ENCODE measurements at regions not wholly inside any gene's neighbourhood (a gene's known extent, or its start where the extent isn't known, plus 50 kb on each side); places are given as distances from the start of the nearest gene placed in this dataset.
A peak's percentile ranks its signal among the peaks of the same experiment; 100 is the strongest.

DNA sequence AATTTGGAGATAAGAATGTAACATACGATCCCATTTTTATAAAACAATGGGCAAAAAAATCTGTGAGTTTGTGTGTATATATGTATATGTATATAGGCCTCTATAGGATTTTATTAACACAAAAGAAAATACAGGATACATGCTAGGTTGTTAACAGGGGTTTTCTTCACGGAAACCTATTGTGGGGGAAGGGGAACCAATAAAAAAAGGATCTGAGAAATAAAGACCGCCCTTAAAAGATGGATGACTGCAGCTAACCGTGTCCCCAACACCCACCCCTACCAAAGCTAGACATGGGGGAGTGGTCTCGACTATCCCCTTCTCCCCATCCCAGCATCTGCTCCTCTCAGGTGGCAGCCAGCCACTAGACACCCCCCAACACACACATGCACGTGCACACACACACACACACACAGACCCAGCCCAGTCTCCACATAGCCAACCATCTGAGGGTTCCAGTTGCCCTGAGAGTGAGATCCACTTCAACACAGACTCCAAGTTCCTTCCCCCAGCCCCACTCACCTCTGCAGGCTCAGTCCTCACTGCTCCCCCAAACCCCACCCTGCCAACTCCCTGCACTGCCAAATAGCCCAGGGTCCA, 132.9 kb downstream of the TPRA1 start:
- DNase-seq: no peak

DNA sequence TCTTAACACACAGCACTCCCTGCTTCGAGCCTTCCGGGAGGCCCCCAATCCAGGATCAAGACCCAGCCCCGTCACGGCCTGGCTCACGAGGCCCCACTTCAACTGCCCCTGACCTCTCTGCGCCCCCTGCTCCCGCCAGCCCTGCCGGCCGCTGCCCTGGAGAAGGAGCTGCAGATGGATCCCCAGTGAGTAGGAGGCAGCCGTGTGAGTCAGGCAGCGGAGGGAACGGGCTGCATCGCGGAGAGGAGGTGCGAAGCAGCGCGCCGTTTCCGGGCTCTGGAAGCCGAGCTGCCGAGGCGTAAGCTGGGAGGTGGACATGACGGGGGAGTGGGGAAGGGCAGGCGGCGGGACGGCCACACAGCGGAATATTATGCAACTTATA, 133.4 kb downstream of the TPRA1 start:
- no peak for DNase-seq

DNA sequence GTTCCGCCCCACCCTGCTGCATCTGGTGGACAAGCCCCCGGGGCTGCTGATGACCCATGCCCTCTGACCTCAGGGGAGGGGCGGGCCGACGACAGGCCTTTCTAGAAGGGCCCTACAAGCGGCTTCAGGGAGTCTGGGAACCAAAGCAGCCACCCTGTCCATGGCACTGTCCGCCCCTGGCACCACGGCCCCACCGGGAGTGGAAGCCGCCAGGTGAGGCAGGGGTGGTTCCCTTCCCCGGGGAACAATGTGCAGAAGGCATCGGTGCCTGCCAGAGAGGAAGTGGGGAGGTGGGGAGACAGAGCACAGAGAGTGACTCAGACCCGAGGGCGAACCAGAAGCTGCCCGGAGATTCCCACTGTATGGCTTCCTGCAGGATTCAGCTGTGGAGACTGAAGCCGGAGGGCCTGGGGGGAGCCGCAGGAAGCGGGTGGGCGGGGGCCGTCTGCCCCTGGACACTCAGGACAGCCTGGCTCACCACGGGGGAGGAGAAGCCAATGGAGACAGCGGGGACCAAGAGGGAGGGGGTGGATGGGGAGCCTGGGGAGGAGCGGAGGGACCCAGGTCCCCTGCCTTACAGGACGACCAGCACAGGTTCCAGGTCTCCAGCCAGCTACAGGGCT, 134.0 kb downstream of the TPRA1 start:
- DNase-seq: no peak

- peak; percentile 38 for DNase-seq
Observed at GRCh38 chr3:127455541-127456450, 134.7 kb downstream of the TPRA1 start.

DNA sequence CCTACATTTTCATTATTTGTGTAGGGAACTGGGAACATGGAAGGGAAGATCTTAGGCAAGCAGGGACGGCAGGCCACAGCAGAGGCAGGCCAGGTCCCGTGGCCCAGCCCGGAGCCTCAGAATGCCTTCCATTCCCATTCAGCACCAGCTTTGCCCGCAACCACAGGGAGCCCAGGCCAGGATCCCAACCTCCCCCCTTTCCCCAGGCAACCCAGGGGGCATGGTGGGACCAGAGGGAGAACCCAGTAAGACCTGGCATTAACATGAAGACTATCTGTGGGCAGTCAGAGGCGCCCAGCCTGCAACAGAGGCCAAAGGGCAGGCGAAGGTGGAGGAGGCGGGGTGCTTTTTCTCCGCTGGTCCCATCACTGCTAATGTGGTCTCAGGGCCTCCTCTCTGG, 135.6 kb downstream of the TPRA1 start:
- no peak for DNase-seq

DNA sequence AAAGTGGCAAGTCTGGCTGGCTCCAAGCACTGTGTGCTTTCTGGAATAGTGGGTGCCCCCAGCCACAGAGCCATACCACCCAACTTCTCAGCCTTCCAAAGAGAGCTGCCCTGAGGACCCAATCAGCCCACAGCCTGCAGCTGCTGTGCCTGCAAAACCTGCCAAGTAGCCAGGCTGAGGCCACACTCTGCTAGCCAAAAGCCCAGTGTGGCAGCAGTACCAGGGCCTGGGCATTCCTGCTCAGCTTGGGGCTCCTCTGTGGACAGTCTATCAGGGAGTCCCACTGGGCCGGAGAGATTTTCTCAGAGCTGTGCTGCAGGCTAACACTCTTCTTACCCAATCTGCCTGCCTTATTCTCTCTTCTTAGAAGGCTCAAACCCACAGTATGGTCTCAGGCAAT, 136.5 kb downstream of the TPRA1 start:
- DNase-seq: no peak

DNA sequence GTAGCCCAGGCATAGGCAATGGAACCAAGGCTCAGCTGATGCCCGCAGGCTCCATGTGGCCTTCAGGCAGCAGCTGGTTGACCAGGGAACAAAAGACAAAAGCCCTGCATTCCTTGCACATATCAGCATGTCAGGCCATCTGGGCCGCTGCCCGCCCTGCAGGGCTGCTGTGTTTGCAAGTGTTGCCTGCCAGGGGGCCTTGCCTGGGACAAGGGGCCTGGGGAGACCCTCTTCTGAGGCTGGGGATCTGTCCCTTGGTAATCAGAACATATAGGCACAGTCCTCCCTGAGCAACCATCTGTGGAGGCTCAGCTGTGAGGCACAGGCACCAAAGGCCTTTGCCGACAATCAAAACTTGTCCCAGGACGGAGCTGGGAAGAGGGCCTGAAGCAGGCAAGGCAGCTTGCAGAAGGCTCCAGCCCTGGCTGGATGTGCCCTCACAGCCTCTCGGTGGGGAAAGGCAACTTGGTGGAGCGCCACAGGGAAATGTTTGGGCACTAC, 138.2 kb downstream of the TPRA1 start:
- no peak for DNase-seq

GRCh38 chr3:127451321-127451720, 139.2 kb downstream of the TPRA1 start:
- no peak for DNase-seq

DNA sequence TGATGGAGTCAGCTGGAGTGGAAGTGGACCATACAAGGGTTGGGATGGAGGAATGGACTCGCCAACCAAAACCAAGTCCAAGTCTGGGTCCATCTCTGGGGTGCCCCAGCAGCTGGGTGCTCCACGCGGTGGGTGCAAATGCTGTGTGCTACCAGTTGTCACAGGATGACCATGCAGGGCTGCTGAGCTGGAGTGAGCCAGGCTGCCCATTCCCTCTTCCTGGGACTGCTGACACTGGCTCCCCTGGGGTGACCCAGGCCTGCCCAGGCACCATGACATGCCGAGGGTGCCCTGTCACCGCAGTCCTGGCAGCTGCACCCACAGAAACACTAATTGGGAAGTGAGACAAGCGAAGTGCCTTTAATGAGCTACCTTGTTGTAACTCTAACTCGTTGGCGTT, 140.2 kb downstream of the TPRA1 start:
- no peak for DNase-seq

DNA sequence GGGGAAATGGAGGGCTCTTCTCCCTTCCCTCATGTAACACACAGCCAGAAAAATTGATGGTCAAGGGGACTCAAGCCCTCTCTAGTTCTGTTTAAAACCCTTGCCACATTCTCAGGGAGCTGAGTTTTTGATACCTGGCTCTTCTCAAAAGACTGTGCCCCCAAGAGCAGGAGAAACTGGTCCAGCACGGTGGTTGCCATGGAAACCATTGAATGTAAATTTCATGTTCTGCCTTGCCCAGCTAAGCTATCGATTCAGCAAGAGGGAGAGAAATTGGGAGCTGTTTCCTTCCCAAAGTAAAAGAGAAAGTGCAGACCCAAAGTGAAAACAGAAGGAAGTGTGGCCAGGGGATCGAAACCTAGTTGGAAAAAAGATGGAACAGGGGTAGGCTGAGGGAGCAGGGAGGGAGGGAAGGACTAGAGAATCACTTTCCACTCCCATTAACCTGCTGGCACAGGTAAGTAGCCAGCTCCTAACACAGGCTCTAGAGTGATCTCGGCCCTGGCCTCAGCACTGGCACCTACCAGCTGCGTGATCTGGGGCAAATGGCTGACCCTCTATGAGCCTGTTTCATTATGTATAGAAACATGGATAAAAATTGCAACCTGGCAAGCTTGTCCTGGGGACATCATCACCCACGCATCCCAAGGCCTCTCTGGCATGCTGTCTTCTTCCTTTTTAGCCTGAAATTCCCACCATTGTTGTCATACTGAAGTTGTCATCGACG, 140.9 kb downstream of the TPRA1 start:
- no peak for DNase-seq

DNA sequence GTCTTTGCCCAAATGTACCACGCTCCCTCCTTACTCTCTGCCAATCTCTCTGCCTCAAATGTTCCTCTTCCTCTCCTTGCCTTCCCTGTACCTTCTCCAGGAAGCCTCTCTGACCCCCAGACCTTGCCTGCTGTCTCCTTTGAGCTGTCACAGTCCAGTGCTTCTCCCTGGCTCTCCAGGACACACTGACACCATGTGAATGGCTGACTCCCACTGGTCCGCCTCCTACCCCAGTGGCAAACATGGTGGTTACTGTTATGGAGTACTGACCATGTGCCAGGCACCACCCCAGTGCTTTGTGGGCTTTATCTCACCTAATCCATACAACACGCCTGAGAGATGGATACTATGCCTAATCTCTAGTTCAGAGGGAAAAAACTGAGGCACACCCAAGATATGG, 141.9 kb downstream of the TPRA1 start:
- no peak for DNase-seq

GRCh38 chr3:127448161-127448561, 142.4 kb downstream of the TPRA1 start:
- no peak for DNase-seq

- DNase-seq: no peak
Observed at GRCh38 chr3:127446756-127447155, 143.8 kb downstream of the TPRA1 start.

DNA sequence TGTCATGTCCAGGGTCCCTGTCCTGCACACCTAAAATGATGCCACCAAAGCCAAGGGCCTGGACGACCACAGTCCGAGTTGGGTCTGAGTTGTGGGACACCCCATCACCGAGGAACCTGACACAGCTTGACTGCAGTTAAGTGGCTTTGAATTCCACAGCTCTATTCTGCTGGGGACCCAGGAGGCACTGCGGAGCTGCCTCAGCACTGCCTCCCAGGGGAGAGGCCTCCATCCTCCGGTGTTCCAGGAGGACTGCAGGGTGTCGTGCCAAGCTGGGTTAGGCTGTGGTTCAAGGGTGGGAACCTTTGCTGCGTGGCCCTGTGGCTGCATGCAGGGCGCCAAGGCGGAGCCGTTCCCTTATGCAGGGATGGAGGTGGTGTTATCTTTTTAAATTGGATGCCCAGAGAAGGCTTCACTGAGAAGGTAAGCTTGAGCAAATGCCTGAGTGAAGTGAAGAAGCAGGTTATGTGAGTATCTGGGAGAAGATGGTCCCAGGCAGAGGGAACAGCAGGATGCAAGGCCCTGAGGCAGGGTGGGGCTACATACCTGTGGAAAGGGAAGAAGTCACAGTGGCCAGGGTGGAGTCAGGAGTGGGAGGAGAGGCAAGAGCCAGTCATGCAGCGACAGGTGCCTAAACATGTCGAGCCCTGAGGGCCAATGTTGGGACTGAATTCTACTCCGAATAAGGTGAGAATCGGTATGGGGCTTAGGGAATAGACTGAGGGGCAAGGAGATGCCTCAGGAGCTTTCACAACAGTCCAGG, 144.8 kb downstream of the TPRA1 start:
- no peak for DNase-seq

DNA sequence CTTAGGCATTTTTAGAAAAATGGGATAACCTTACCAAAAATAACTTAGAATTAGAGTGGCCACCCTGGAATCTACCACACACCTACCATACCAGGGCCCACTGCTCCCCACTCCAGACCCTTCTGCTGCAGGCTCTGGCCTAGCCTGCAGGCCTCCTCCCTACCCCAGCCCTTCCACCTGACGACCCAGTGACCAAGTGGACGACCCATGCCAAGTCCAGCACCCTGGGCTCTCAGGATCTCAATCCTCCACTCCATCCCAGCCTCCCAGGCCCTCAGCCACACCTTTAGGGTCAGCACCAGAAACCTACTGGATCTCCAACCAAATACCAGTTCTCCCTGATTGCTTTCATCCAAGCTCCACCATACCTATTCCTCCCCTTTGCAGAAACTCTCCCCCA, 145.8 kb downstream of the TPRA1 start:
- no peak for DNase-seq

DNA sequence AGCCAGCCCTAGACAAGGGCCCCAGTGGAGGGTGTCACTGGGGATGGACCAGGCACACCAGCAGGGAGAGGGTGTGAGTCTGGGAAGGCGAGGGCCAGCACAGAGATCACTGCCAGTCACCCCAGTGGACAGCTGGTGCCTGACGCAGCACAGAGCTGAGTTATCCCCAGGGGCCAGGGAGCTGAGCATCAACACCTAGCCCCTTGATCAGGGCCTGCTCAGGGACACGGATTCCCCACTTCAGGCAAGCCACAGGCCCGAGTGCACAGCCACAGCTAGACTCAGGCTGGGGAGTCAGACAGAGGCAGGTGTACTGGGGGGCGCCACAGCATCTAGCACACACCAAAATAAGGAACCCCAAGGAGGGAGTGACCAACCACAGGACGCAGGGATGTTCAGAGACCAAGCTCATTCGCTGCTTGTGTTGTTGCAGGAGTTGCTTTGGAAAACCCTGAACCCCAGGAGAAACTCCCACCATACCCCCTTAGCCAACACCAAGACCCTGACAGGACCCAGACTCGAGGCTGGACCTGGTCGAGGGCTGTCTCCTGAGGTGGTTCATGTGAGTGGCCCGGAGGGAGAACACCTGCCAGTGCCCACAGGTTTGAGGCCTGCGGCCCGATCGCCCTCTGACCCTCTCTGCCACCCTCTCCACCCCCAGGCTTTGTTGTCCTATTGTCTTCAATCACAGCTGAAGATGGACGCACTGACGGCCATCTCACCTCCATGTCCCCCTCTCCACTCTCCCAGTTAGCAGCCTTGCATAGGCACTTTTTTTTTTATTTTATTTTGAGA, 146.8 kb downstream of the TPRA1 start:
- no peak for DNase-seq

- DNase-seq: no peak
Observed at GRCh38 chr3:127442506-127442905, 148.0 kb downstream of the TPRA1 start.

- no peak for DNase-seq
Observed at GRCh38 chr3:127441764-127442163, 148.8 kb downstream of the TPRA1 start.

DNA sequence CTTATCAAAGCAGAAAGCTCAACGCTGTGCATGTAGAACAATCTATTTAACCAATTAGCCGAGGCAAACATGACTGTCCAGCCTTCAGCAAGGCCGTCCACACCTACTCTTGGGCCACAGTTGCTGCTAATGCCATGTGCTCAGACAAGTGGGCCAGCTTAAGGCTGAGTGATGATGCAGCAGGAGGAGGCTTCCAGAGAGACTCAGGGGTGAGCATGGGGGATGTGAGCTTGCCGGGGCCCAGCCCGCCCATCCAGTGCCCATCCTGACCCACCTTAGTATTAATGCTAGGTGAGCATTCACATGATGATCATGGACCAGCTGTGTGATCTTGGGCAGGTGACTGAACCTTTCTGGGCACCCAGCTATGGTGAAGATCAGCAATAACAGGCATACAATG, 150.1 kb downstream of the TPRA1 start:
- no peak for DNase-seq

GRCh38 chr3:127439621-127440020, 150.9 kb downstream of the TPRA1 start:
- no peak for DNase-seq

DNA sequence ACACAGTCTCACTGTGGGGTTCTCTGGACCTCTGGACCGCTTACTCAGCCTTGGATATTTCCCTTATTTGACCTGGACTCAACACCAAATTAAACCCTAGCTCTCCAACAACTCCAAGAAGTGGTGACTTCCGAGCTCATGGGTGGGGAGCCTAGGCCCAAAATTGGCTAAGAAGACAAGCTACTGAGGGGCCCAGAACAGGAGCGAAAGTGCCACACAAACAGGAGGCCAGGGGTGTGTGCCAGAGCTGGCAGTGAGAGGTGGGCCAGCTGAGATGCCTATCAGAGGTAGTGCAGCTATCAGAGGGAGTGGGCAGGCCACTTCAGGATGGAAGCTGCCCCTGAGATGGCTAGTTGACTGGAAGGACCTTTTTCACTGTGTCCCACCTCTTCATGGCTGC, 151.1 kb upstream of the PRR20G start:
- no peak for DNase-seq

- no peak for DNase-seq
Observed at GRCh38 chr3:127438371-127438770, 150.5 kb upstream of the PRR20G start.
